B cell (primary cell): ENCODE measurements at regions not wholly inside any gene's neighbourhood (a gene's known extent, or its start where the extent isn't known, plus 50 kb on each side); places are given as distances from the start of the nearest gene placed in this dataset.

Experiments used
- ATAC-seq: fragments of 200-7000 bp; cut with Tn5 transposase; one replicate; pipeline ENCODE4 v1.10.0; 2021; ENCODE audit warnings: low read depth, mild to moderate bottlenecking, moderate number of reproducible peaks, moderate library complexity
- CTCF ChIA-PET: fragments of 350-600 bp; sonication (Branson Sonifier 250); formaldehyde crosslinking; loops from one replicate; lab custom pipeline; 2021; ENCODE audit warnings: antibody characterized with exemption, inconsistent platforms; lab: Charles Lee
- POLR2A ChIA-PET: fragments of 350-600 bp; sonication (Branson Sonifier 250); formaldehyde crosslinking; loops from one replicate; lab custom pipeline; 2021; ENCODE audit warnings: antibody characterized with exemption; lab: Charles Lee
- DNase-seq: peaks from one replicate; pipeline ENCODE4 v3.0.0; 2013
- H2AFZ ChIP-seq: 2 replicates; pipeline ENCODE4 v1.6.1; 2012; ENCODE audit warnings: mild to moderate bottlenecking, low read depth, low read length; ENCODE audit not compliant: insufficient read depth, poor library complexity, severe bottlenecking
- H3K27ac ChIP-seq, 2 donors: 1 replicate in 1 of 2; 2 replicates in 1 of 2; pipeline ENCODE4 v1.5.1; 2012 to 2013; ENCODE audit warnings: low read length in 2 of 2, mild to moderate bottlenecking in 2 of 2, moderate library complexity in 1 of 2
- H3K27me3 ChIP-seq, 4 experiments: fragments of 200-600 bp in 1 of 4; sonication (generic) in 1 of 4; replicated peaks in 1 of 4; 1 replicate in 2 of 4; 2 replicates in 2 of 4; pipeline versions ENCODE4 v1.6.1 to v1.7.0; 2013 to 2016; ENCODE audit warnings: low read length in 3 of 4, mild to moderate bottlenecking in 2 of 4, mixed read lengths in 1 of 4, moderate library complexity in 1 of 4; ENCODE audit not compliant: insufficient read depth in 4 of 4, control insufficient read depth in 3 of 4; ENCODE audit errors: control extremely low read depth in 1 of 4
- H3K36me3 ChIP-seq, 2 experiments: replicated peaks in 1 of 2; 1 replicate in 1 of 2; 2 replicates in 1 of 2; pipeline versions ENCODE4 v1.6.1 to v1.7.1; 2013; ENCODE audit warnings: low read length in 1 of 2; ENCODE audit not compliant: insufficient read depth in 2 of 2, control insufficient read depth in 1 of 2; ENCODE audit errors: control extremely low read depth in 1 of 2, extremely low read depth in 1 of 2
- H3K4me1 ChIP-seq, 2 donors: fragments of 200-600 bp in 1 of 2; sonication (generic) in 1 of 2; 1 replicate in 1 of 2; 2 replicates in 1 of 2; pipeline versions ENCODE4 v1.5.1 to v1.6.1; 2013 to 2017; ENCODE audit warnings: low read length in 2 of 2; ENCODE audit not compliant: control insufficient read depth in 2 of 2, insufficient read depth in 2 of 2
- H3K4me2 ChIP-seq: replicated peaks from 2 replicates; pipeline ENCODE3; 2012; ENCODE audit warnings: mild to moderate bottlenecking, low read depth, low read length; ENCODE audit not compliant: poor library complexity, severe bottlenecking
- H3K4me3 ChIP-seq, 5 experiments: fragments of 200-600 bp in 1 of 5; sonication (generic) in 1 of 5; 1 replicate in 3 of 5; 2 replicates in 2 of 5; pipeline versions ENCODE4 v1.5.1 to v1.7.0; 2011 to 2016; ENCODE audit warnings: low read length in 4 of 5, mild to moderate bottlenecking in 4 of 5, low read depth in 2 of 5, control low read depth in 1 of 5, moderate library complexity in 1 of 5; ENCODE audit not compliant: insufficient read depth in 1 of 5; ENCODE audit errors: control extremely low read depth in 1 of 5, extremely low read depth in 1 of 5
- H3K79me2 ChIP-seq: fragments of 200-600 bp; sonication (generic); one replicate; pipeline ENCODE4 v1.6.0; 2016; ENCODE audit warnings: low read length; ENCODE audit not compliant: control insufficient read depth, insufficient read depth
- H3K9ac ChIP-seq: fragments of 200-600 bp; sonication (generic); 2 replicates; pipeline ENCODE4 v1.6.1; 2017; ENCODE audit warnings: mild to moderate bottlenecking, low read length, moderate library complexity
- H3K9me3 ChIP-seq, 3 donors: one replicate each; pipeline versions ENCODE4 v1.6.1 to v1.7.1; 2013; ENCODE audit warnings: low read length in 2 of 3; ENCODE audit not compliant: control insufficient read depth in 2 of 3, insufficient read depth in 1 of 3; ENCODE audit errors: control extremely low read depth in 1 of 3
- H4K20me1 ChIP-seq: 2 replicates; pipeline ENCODE4 v1.6.0; 2012; ENCODE audit warnings: mild to moderate bottlenecking, low read length; ENCODE audit not compliant: insufficient read depth, control insufficient read depth, poor library complexity, severe bottlenecking
- H3K27ac Mint-ChIP-seq: one replicate; pipeline ENCODE4 v1.8.0; 2021; ENCODE audit warnings: mixed read lengths
- H3K27me3 Mint-ChIP-seq: one replicate; pipeline ENCODE4 v1.8.0; 2021; ENCODE audit warnings: mixed read lengths
- H3K4me1 Mint-ChIP-seq: one replicate; pipeline ENCODE4 v1.8.0; 2021; ENCODE audit warnings: mixed read lengths
- H3K4me3 Mint-ChIP-seq: one replicate; pipeline ENCODE4 v1.8.0; 2021; ENCODE audit warnings: mixed read lengths
- H3K9me3 Mint-ChIP-seq: one replicate; pipeline ENCODE4 v1.8.0; 2022; ENCODE audit warnings: mixed read lengths; ENCODE audit not compliant: insufficient read depth
- CTCF ChIP-seq: fragments of 200-600 bp; IDR thresholded peaks from one replicate; pipeline ENCODE4 v1.8.0; 2022; ENCODE audit warnings: antibody characterized with exemption, mild to moderate bottlenecking
- EZH2 ChIP-seq: IDR thresholded peaks from 2 replicates; pipeline ENCODE4 v1.6.1; 2012; ENCODE audit warnings: borderline replicate concordance, low read depth, mild to moderate bottlenecking, moderate library complexity, low read length; ENCODE audit not compliant: insufficient read depth, poor library complexity, severe bottlenecking
- WGBS: methylation state at CpG from one replicate; pipeline ENCODE4 v1.1.5; 2013; ENCODE audit warnings: missing lambda C conversion rate; ENCODE audit not compliant: insufficient coverage; 5-methylcytosine and 5-hydroxymethylcytosine counted together
- intact Hi-C: fragments of 100-400 bp; cut with micrococcal nuclease; formaldehyde crosslinking; loops from one replicate; pipeline ENCODE4 v1.10.0; 2022

DNA sequence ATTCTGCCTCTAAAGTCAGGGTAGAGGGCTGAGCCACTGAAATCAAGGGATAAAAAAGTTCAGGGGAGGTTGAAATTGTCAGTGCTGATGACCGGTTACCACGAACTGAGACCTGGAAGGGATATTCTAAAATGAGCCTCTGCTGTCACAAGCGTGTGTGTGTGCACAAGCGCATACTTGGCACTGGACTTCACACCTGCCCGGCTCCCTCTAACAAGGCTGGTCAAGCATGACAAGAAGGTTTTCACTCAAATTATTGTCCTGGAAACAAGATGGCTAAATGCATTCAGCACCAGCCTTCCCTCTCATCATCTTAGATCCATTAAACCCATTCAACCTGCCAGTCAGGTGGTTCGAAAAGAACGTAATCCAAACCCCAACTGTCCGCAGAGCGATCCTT, 54.8 kb upstream of the CECR2 start:
- Histone ChIP-seq H4K20me1 (no peaks in the 10 kb centered on the region), H3K4me1 (peaks cover 5 to 7% of the 10 kb centered on the region in 2 donors), H2AFZ (no peak overlapping the region), H3K27me3 (no peaks in the 10 kb centered on the region), H3K4me3 (no peak overlapping the region), H3K9ac (no peak overlapping the region), H3K4me2 (no peak overlapping the region), H3K36me3 (no peaks in the 10 kb centered on the region), H3K27ac (no peak overlapping the region), H3K9me3 (no peaks in the 10 kb centered on the region), H3K79me2 (no peaks in the 10 kb centered on the region)
- intact Hi-C loops, result no loop called here
- ChIA-PET POLR2A (no interaction called here), CTCF (interaction anchor here (1.4 kb wide), 1 partner anchor 46 kb away, joined by 3 read pairs; no protein-coding TSS in a partner anchor)
- 84% methylated on average over 5 of the region's 9 CpGs for WGBS
- Mint-ChIP-seq H3K27me3 (peaks cover 4% of the 10 kb centered on the region), H3K4me1 (peaks cover 10% of the 10 kb centered on the region), H3K27ac (no peak overlapping the region), H3K4me3 (no peak overlapping the region), H3K9me3 (no peaks in the 10 kb centered on the region)
- TF ChIP-seq EZH2, result no peak
- no peak for TF ChIP-seq CTCF
- no peak for DNase-seq
- ATAC-seq, result no peak

GRCh38 chr22:17313626-17314025, 55.6 kb upstream of the CECR2 start:
- Histone ChIP-seq H3K36me3 (no peaks in the 10 kb centered on the region), H3K9me3 (no peaks in the 10 kb centered on the region), H2AFZ (no peak overlapping the region), H3K4me3 (no peak overlapping the region), H4K20me1 (no peaks in the 10 kb centered on the region), H3K4me2 (no peak overlapping the region), H3K9ac (no peak overlapping the region), H3K79me2 (no peaks in the 10 kb centered on the region), H3K27me3 (no peaks in the 10 kb centered on the region), H3K4me1 (peaks cover 5 to 7% of the 10 kb centered on the region in 2 donors), H3K27ac (no peak overlapping the region)
- ATAC-seq (no peak), DNase-seq (no peak)
- TF ChIP-seq EZH2 (no peak), CTCF (no peak)
- intact Hi-C loops, result no loop called here
- H3K27ac Mint-ChIP-seq, result no peak overlapping the region
- ChIA-PET CTCF (interaction anchor here (1.4 kb wide), 1 partner anchor 45 kb away, joined by 3 read pairs; no protein-coding TSS in a partner anchor), POLR2A (interaction anchor here (0.5 kb wide), 1 partner anchor 58 kb away, joined by 4 read pairs; no protein-coding TSS in a partner anchor)
- peaks cover 10% of the 10 kb centered on the region for H3K4me1 Mint-ChIP-seq
- H3K9me3 Mint-ChIP-seq, result no peaks in the 10 kb centered on the region
- no peak overlapping the region for H3K4me3 Mint-ChIP-seq
- WGBS, result 95% methylated on average over 13 of the region's 14 CpGs
- H3K27me3 Mint-ChIP-seq, result peaks cover 3% of the 10 kb centered on the region
